Esophagus mucosa (tissue), 1 donor: ENCODE measurements at regions not wholly inside any gene's neighbourhood (a gene's known extent, or its start where the extent isn't known, plus 50 kb on each side); places are given as distances from the start of the nearest gene placed in this dataset.
"Not testable (repeated sequence)": the region's sequence is repeated elsewhere in the genome, so short reads cannot be mapped to it uniquely, and the experiment has no call there.

Experiments used
- ATAC-seq: fragments of 200-7000 bp; cut with Tn5 transposase; one replicate; pipeline ENCODE4 v1.9.1; 2020
- donor health status: DM: yes; HTN: yes; CAD: no.

- ATAC-seq: no peak
Observed at GRCh38 chr11:97610000-97610399, 1220.2 kb downstream of the JRKL start.

GRCh38 chr11:97610854-97611253 is 1221.0 kb downstream of the JRKL start:
- ATAC-seq: no peak

- ATAC-seq: no peak
Observed at GRCh38 chr11:97611345-97611744, 1221.5 kb downstream of the JRKL start.

- ATAC-seq: no peak
Observed at GRCh38 chr11:97614606-97615005, 1224.8 kb downstream of the JRKL start.

- no peak for ATAC-seq
Observed at GRCh38 chr11:97615546-97615945, 1225.7 kb downstream of the JRKL start.

GRCh38 chr11:97617031-97617430 is 1227.2 kb downstream of the JRKL start:
- no peak for ATAC-seq

GRCh38 chr11:97620007-97620406 is 1230.2 kb downstream of the JRKL start:
- no peak for ATAC-seq

- no peak for ATAC-seq
Observed at GRCh38 chr11:97621282-97621681, 1231.5 kb downstream of the JRKL start.

GRCh38 chr11:97622795-97623194 is 1233.0 kb downstream of the JRKL start:
- no peak for ATAC-seq

GRCh38 chr11:97636741-97637140 is 1246.9 kb downstream of the JRKL start:
- not testable (repeated sequence) for ATAC-seq

GRCh38 chr11:97637701-97638100 is 1247.9 kb downstream of the JRKL start:
- ATAC-seq: no peak

GRCh38 chr11:97638641-97639224 is 1248.9 kb downstream of the JRKL start:
- ATAC-seq: no peak

GRCh38 chr11:97641988-97642387 is 1252.2 kb downstream of the JRKL start:
- no peak for ATAC-seq

GRCh38 chr11:97645736-97646135 is 1255.9 kb downstream of the JRKL start:
- no peak for ATAC-seq

- ATAC-seq: no peak
Observed at GRCh38 chr11:97656356-97656755, 1266.5 kb downstream of the JRKL start.

GRCh38 chr11:97657852-97658251 is 1268.0 kb downstream of the JRKL start:
- ATAC-seq: no peak

GRCh38 chr11:97667057-97667456 is 1277.2 kb downstream of the JRKL start:
- ATAC-seq: no peak

- ATAC-seq: no peak
Observed at GRCh38 chr11:97683733-97684132, 1293.9 kb downstream of the JRKL start.

GRCh38 chr11:97684486-97685439 is 1295.0 kb downstream of the JRKL start:
- no peak for ATAC-seq

- ATAC-seq: no peak
Observed at GRCh38 chr11:97685695-97686094, 1295.9 kb downstream of the JRKL start.

GRCh38 chr11:97687111-97687510 is 1297.3 kb downstream of the JRKL start:
- ATAC-seq: no peak

- ATAC-seq: no peak
Observed at GRCh38 chr11:97691061-97691460, 1301.2 kb downstream of the JRKL start.

- no peak for ATAC-seq
Observed at GRCh38 chr11:97702951-97703350, 1313.1 kb downstream of the JRKL start.

- ATAC-seq: no peak
Observed at GRCh38 chr11:97703851-97704250, 1314.0 kb downstream of the JRKL start.
